ENCODE measurements at regions not wholly inside any gene's neighbourhood (a gene's known extent, or its start where the extent isn't known, plus 50 kb on each side); places are given as distances from the start of the nearest gene placed in this dataset.

DNA sequence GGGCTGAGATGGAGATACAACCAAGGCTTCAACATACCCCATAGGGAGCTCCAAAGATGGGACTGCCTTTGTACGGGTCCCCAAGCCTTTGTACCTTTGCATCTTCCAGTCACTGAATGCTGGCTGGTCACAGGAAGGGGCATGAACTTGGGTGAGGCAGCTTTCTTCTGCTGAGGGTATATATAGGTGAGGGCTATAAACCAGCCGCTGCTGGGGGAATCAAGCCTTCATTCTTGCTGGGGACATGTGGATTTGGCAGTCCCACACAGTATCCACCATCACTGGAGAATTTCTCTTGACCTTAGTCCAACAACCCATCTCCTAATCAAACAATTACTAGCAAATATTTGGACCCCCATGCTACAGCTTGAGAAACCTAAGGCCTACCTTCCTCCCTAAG lies 61.7 kb downstream of the CCDC185 start:
- Histone ChIP-seq H3K9ac (ENCODE audit: insufficient read depth, low read length, poor library complexity, severe bottlenecking) (no peak overlapping the region), H3K9me3 (replicated peaks in 1 of 2; ENCODE audit: control insufficient read depth in 1 of 2, insufficient read depth in 1 of 2, low read length in 2 of 2) (no peaks in the 10 kb centered on the region), H3K4me1 (ENCODE audit: control insufficient read depth in 1 of 2, insufficient read depth in 2 of 2, low read length in 2 of 2) (no peaks in the 10 kb centered on the region), H3K27me3 (ENCODE audit: control insufficient read depth in 2 of 2, insufficient read depth in 2 of 2, low read length in 2 of 2) (no peaks in the 10 kb centered on the region), H3K4me2 (replicated peaks; ENCODE audit: extremely low read depth, low read length, poor library complexity, severe bottlenecking) (no peak overlapping the region), H3K27ac (ENCODE audit: low read depth in 1 of 2, low read length in 2 of 2) (no peak overlapping the region), H3K79me2 (ENCODE audit: insufficient read depth, low read length) (no peaks in the 10 kb centered on the region), H4K20me1 (ENCODE audit: insufficient read depth, low read length) (no peaks in the 10 kb centered on the region), H3K4me3 (replicated peaks in 1 of 3; ENCODE audit: low read depth in 2 of 3, low read length in 3 of 3) (no peak overlapping the region), H3K36me3 (replicated peaks in 1 of 2; ENCODE audit: control insufficient read depth in 1 of 2, insufficient read depth in 2 of 2, low read length in 2 of 2) (no peaks in the 10 kb centered on the region), H2AFZ (ENCODE audit: insufficient read depth, low read depth, low read length, poor library complexity, severe bottlenecking) (no peak overlapping the region)
- WGBS (ENCODE audit: insufficient coverage): no CpG with 5 or more reads among the region's 2 CpGs
- no peaks in the 10 kb centered on the region for H3K36me3 Mint-ChIP-seq
- peaks cover 0 to 5% (median 1%) of the 10 kb centered on the region in 3 donors for H3K27me3 Mint-ChIP-seq (ENCODE audit: low read depth in 3 of 3)
- intact Hi-C loops (cut with micrococcal nuclease): no loop called here
- no peaks in the 10 kb centered on the region for H3K4me1 Mint-ChIP-seq
- TF ChIP-seq CTCF (IDR thresholded peaks at IDR 0.05): no peak
- H3K27ac Mint-ChIP-seq: peak overlapping the region in 1 of 7 donors; percentile 24
- H3K4me3 Mint-ChIP-seq: no peak overlapping the region
- no peak for DNase-seq
- peaks cover 0 to 7% (median 0%) of the 10 kb centered on the region in 7 donors for H3K9me3 Mint-ChIP-seq

DNA sequence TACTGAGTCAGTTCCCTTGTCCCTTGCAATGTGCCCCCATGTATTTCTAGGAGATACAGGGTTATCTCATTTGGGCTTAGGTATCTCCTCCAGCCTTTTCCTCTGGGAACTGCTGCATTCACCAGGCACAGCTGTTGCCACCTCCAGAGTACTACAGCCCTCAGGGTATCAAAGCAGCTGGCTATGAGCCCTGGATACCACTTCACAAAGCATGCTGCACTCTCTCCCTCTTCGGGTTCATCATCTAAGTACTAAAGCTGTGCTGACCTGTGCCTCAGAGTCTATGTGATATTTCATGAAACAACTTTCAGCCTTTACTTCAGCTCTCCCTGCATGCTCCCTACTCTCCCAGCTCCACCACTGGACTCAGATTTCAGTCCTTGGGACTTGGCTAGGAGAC lies 62.3 kb downstream of the CCDC185 start:
- DNase-seq: no peak
- Histone ChIP-seq H3K27ac (ENCODE audit: low read depth in 1 of 2, low read length in 2 of 2) (no peak overlapping the region), H3K79me2 (ENCODE audit: insufficient read depth, low read length) (no peaks in the 10 kb centered on the region), H3K4me2 (replicated peaks; ENCODE audit: extremely low read depth, low read length, poor library complexity, severe bottlenecking) (no peak overlapping the region), H3K4me3 (replicated peaks in 1 of 3; ENCODE audit: low read depth in 2 of 3, low read length in 3 of 3) (no peak overlapping the region), H3K36me3 (replicated peaks in 1 of 2; ENCODE audit: control insufficient read depth in 1 of 2, insufficient read depth in 2 of 2, low read length in 2 of 2) (no peaks in the 10 kb centered on the region), H3K4me1 (ENCODE audit: control insufficient read depth in 1 of 2, insufficient read depth in 2 of 2, low read length in 2 of 2) (no peaks in the 10 kb centered on the region), H3K9me3 (replicated peaks in 1 of 2; ENCODE audit: control insufficient read depth in 1 of 2, insufficient read depth in 1 of 2, low read length in 2 of 2) (no peaks in the 10 kb centered on the region), H3K27me3 (ENCODE audit: control insufficient read depth in 2 of 2, insufficient read depth in 2 of 2, low read length in 2 of 2) (no peaks in the 10 kb centered on the region), H4K20me1 (ENCODE audit: insufficient read depth, low read length) (no peaks in the 10 kb centered on the region), H2AFZ (ENCODE audit: insufficient read depth, low read depth, low read length, poor library complexity, severe bottlenecking) (no peak overlapping the region), H3K9ac (ENCODE audit: insufficient read depth, low read length, poor library complexity, severe bottlenecking) (no peak overlapping the region)
- Mint-ChIP-seq H3K36me3 (no peaks in the 10 kb centered on the region), H3K4me1 (no peaks in the 10 kb centered on the region), H3K4me3 (no peak overlapping the region), H3K27ac (no peak overlapping the region), H3K27me3 (ENCODE audit: low read depth in 3 of 3) (peaks cover 0 to 5% (median 1%) of the 10 kb centered on the region in 3 donors), H3K9me3 (peaks cover 0 to 6% (median 0%) of the 10 kb centered on the region in 7 donors)
- intact Hi-C loops (cut with micrococcal nuclease): no loop called here
- TF ChIP-seq CTCF (IDR thresholded peaks at IDR 0.05): no peak
- WGBS (ENCODE audit: insufficient coverage): 83% methylated on average over 1 of the region's 1 CpG
